GM12878 (cell line): ENCODE measurements at regions not wholly inside any gene's neighbourhood (a gene's known extent, or its start where the extent isn't known, plus 50 kb on each side); places are given as distances from the start of the nearest gene placed in this dataset.

Experiments used
- ATAC-seq: fragments of 200-7000 bp; cut with Tn5 transposase; 3 replicates; pipeline ENCODE4 v1.9.1; 2020; ENCODE audit warnings: mild to moderate bottlenecking, moderate library complexity
- BruUV-seq: library from RNA; stranded (reverse); fragments of 400-500 nt; replicated peaks from 2 replicates; lab custom pipeline; 2021; lab: Mats Ljungman, UMichigan
- CTCF ChIA-PET: fragments of 300-600 bp; sonication (Branson Sonifier 250); formaldehyde crosslinking; extraction: SDS; loops from one replicate; lab custom pipeline; 2021; ENCODE audit warnings: inconsistent platforms; lab: Yijun Ruan, JAX
- POLR2A ChIA-PET: fragments of 350-600 bp; formaldehyde crosslinking; extraction: SDS; loops from one replicate; lab custom pipeline; 2021; ENCODE audit warnings: inconsistent platforms; lab: Charles Lee
- RAD21 ChIA-PET: fragments of 300-600 bp; sonication (Branson Sonifier 250); formaldehyde crosslinking; loops from one replicate; lab custom pipeline; 2023; ENCODE audit warnings: antibody characterized with exemption; ENCODE audit not compliant: unreplicated experiment; lab: Charles Lee
- SMC1A ChIA-PET: fragments of 300-600 bp; sonication (Branson Sonifier 250); formaldehyde crosslinking; loops from one replicate; lab custom pipeline; 2023; ENCODE audit not compliant: unreplicated experiment, uncharacterized antibody; lab: Charles Lee
- DNase-seq: peaks from one replicate; pipeline ENCODE4 v3.0.0-alpha.2; 2011; ENCODE audit warnings: low read depth, low spot score
- FAIRE-seq: peaks from 3 replicates; lab custom pipeline; 2011; peaks lifted over from hg19 to GRCh38; lab: Jason Lieb, UNC
- H2AFZ ChIP-seq: 2 replicates; pipeline ENCODE4 v1.6.0; 2011; ENCODE audit warnings: low read depth, low read length, control low read depth; ENCODE audit not compliant: control insufficient read depth
- H3K27ac ChIP-seq: 2 replicates; pipeline ENCODE4 v1.5.1; 2011; ENCODE audit warnings: control low read depth; ENCODE audit not compliant: control insufficient read depth, insufficient read depth
- H3K27me3 ChIP-seq, 2 experiments: replicated peaks in 1 of 2; 2 replicates each; pipeline versions ENCODE4 v1.6.0 to v1.6.1; 2011; ENCODE audit warnings: low read length in 1 of 2; ENCODE audit not compliant: control insufficient read depth in 2 of 2, insufficient read depth in 2 of 2
- H3K36me3 ChIP-seq, 2 experiments: 2 replicates each; pipeline ENCODE4 v1.5.1; 2011; ENCODE audit warnings: low read length in 1 of 2; ENCODE audit not compliant: control insufficient read depth in 2 of 2, insufficient read depth in 2 of 2
- H3K4me1 ChIP-seq: 2 replicates; pipeline ENCODE4 v1.6.1; 2011; ENCODE audit warnings: mild to moderate bottlenecking, low read length, moderate library complexity, mixed read lengths; ENCODE audit not compliant: control insufficient read depth, insufficient read depth
- H3K4me2 ChIP-seq: 2 replicates; pipeline ENCODE4 v1.6.0; 2011; ENCODE audit warnings: control low read depth; ENCODE audit not compliant: control insufficient read depth, insufficient read depth
- H3K4me3 ChIP-seq: fragments of 200-600 bp; sonication (generic); 2 replicates; pipeline ENCODE4 v1.5.1; 2016
- H3K79me2 ChIP-seq: 2 replicates; pipeline ENCODE4 v1.6.0; 2011; ENCODE audit warnings: low read length; ENCODE audit not compliant: control insufficient read depth, insufficient read depth
- H3K9ac ChIP-seq: 2 replicates; pipeline ENCODE4 v1.8.0; 2011; ENCODE audit warnings: low read length, control low read depth, mixed read lengths; ENCODE audit not compliant: control insufficient read depth, insufficient read depth
- H3K9me3 ChIP-seq: replicated peaks from 3 replicates; pipeline ENCODE4 v1.5.1; 2011; ENCODE audit warnings: mild to moderate bottlenecking, low read length; ENCODE audit not compliant: control insufficient read depth, insufficient read depth
- H4K20me1 ChIP-seq: 2 replicates; pipeline ENCODE4 v1.6.0; 2011; ENCODE audit not compliant: control insufficient read depth, insufficient read depth
- IKZF1 ChIP-seq: fragments of 450-650 bp; conservative IDR thresholded peaks from 2 replicates; pipeline ENCODE4 v1.6.1; 2017; ENCODE audit warnings: antibody characterized with exemption, mild to moderate bottlenecking
- JUNB ChIP-seq: IDR thresholded peaks from 2 replicates; pipeline ENCODE4 v1.6.1; 2016; ENCODE audit warnings: antibody characterized with exemption, mild to moderate bottlenecking
- MTA2 ChIP-seq: fragments of 450-650 bp; IDR thresholded peaks from 2 replicates; pipeline ENCODE4 v1.6.1; 2016; ENCODE audit warnings: low read depth, mild to moderate bottlenecking, moderate library complexity
- NFIC ChIP-seq: IDR thresholded peaks from 2 replicates; pipeline ENCODE4 v1.6.1; 2012; ENCODE audit warnings: low read depth, mild to moderate bottlenecking, inconsistent platforms, low read length, moderate library complexity
- NFXL1 ChIP-seq: fragments of 450-650 bp; IDR thresholded peaks from 2 replicates; pipeline ENCODE4 v1.6.1; 2017; ENCODE audit warnings: antibody characterized with exemption, mild to moderate bottlenecking, borderline replicate concordance
- NR2C2 ChIP-seq: IDR thresholded peaks from 2 replicates; pipeline ENCODE4 v1.6.1; 2011; ENCODE audit warnings: borderline replicate concordance, low read depth; ENCODE audit not compliant: control insufficient read depth, insufficient read length
- NR2F1 ChIP-seq: fragments of 450-650 bp; conservative IDR thresholded peaks from 2 replicates; pipeline ENCODE4 v1.6.1; 2017; ENCODE audit warnings: mild to moderate bottlenecking
- PAX5 ChIP-seq: IDR thresholded peaks from 2 replicates; pipeline ENCODE4 v1.6.1; 2011; ENCODE audit warnings: low read depth, low read length, borderline replicate concordance
- PBX3 ChIP-seq: IDR thresholded peaks from 2 replicates; pipeline ENCODE4 v1.6.1; 2011; ENCODE audit warnings: mild to moderate bottlenecking, low read depth, low read length, moderate library complexity; ENCODE audit not compliant: insufficient replicate concordance
- SP1 ChIP-seq: IDR thresholded peaks from one replicate; pipeline ENCODE4 v1.6.1; 2011; ENCODE audit warnings: low read depth, low read length
- TCF7 ChIP-seq: IDR thresholded peaks from 2 replicates; pipeline ENCODE4 v1.6.1; 2014; ENCODE audit warnings: antibody characterized with exemption, borderline replicate concordance
- ZZZ3 ChIP-seq: IDR thresholded peaks from 2 replicates; pipeline ENCODE4 v1.6.1; 2011; ENCODE audit warnings: low read depth; ENCODE audit not compliant: control insufficient read depth, insufficient read length
- WGBS: methylation state at CpG from one replicate; pipeline ENCODE4 v1.1.6; 2016; ENCODE audit warnings: low lambda C conversion rate; ENCODE audit not compliant: insufficient replicate concordance, insufficient coverage; ENCODE audit errors: missing lambda C conversion rate; 5-methylcytosine and 5-hydroxymethylcytosine counted together
- in situ Hi-C: fragments of 300-500 bp; cut with MboI; formaldehyde crosslinking; loops from 9 replicates; pipeline ENCODE4 v1.14.3; 2018; ENCODE audit warnings: mixed read lengths
- intact Hi-C: fragments of 100-400 bp; cut with micrococcal nuclease; formaldehyde crosslinking; loops from one replicate; pipeline ENCODE4 v1.14.2; 2022; ENCODE audit not compliant: unreplicated experiment

GRCh38 chr3:111285184-111285538 is 213.5 kb downstream of the NECTIN3 start:
- Histone ChIP-seq H4K20me1 (no peaks in the 10 kb centered on the region), H3K79me2 (no peaks in the 10 kb centered on the region), H3K27me3 (no peaks in the 10 kb centered on the region), H3K9me3 (no peaks in the 10 kb centered on the region), H3K4me2 (no peak overlapping the region), H3K36me3 (no peaks in the 10 kb centered on the region), H3K4me3 (no peak overlapping the region), H2AFZ (no peak overlapping the region), H3K27ac (no peak overlapping the region), H3K9ac (no peak overlapping the region), H3K4me1 (no peaks in the 10 kb centered on the region)
- no peak for TF ChIP-seq PAX5
- TF ChIP-seq MTA2 = no peak
- TF ChIP-seq IKZF1 = no peak
- TF ChIP-seq NFIC = no peak
- no peak for TF ChIP-seq NFXL1
- TF ChIP-seq TCF7 = no peak
- no peak for TF ChIP-seq JUNB
- no peak for TF ChIP-seq PBX3
- TF ChIP-seq NR2C2 = no peak
- no peak for TF ChIP-seq ZZZ3
- no peak for TF ChIP-seq SP1
- no peak for TF ChIP-seq NR2F1
- ChIA-PET POLR2A (no interaction called here), RAD21 (no interaction called here), SMC1A (no interaction called here), CTCF (no interaction called here)
- in situ Hi-C loops = no loop called here
- intact Hi-C loops = no loop called here
- FAIRE-seq (no peak), DNase-seq (no peak), ATAC-seq (no peak)
- 5% methylated on average over 1 of the region's 1 CpG for WGBS
- no TSS peak for BruUV-seq
